ENCODE measurements at regions not wholly inside any gene's neighbourhood (a gene's known extent, or its start where the extent isn't known, plus 50 kb on each side); places are given as distances from the start of the nearest gene placed in this dataset.

GRCh38 chr21:35136106-35136505 lies 87.0 kb upstream of the RUNX1 start:
- Histone ChIP-seq H3K9ac (ENCODE audit: insufficient read depth, low read depth, low read length) (no peak overlapping the region), H3K4me2 (ENCODE audit: low read depth, low read length) (no peak overlapping the region), H4K20me1 (ENCODE audit: insufficient read depth, low read length) (no peaks in the 10 kb centered on the region), H3K4me3 (replicated peaks in 1 of 3; ENCODE audit: insufficient read depth in 1 of 3, low read depth in 2 of 3, low read length in 3 of 3) (no peak overlapping the region), H2AFZ (ENCODE audit: low read length) (no peak overlapping the region), H3K27ac (ENCODE audit: extremely low read length, insufficient read depth, low read length) (no peak overlapping the region), H3K36me3 (replicated peaks in 1 of 2; ENCODE audit: control insufficient read depth in 1 of 2, insufficient read depth in 2 of 2, low read length in 2 of 2) (no peaks in the 10 kb centered on the region), H3K27me3 (ENCODE audit: control insufficient read depth in 1 of 2, insufficient read depth in 2 of 2, low read length in 2 of 2) (no peaks in the 10 kb centered on the region; a peak in 1 of 5 replicates), H3K9me3 (ENCODE audit: low read length) (no peaks in the 10 kb centered on the region), H3K4me1 (ENCODE audit: insufficient read depth, low read length) (peaks cover 14% of the 10 kb centered on the region), H3K79me2 (ENCODE audit: insufficient read depth, low read length) (no peaks in the 10 kb centered on the region)
- in situ Hi-C loops (cut with HindIII; ENCODE audit: extremely low pct_ligation_motif_present, low pct_unique_long_range_greater_than_20kb) = no loop called here
- ATAC-seq = no peak
- TF ChIP-seq, protein P1, sequence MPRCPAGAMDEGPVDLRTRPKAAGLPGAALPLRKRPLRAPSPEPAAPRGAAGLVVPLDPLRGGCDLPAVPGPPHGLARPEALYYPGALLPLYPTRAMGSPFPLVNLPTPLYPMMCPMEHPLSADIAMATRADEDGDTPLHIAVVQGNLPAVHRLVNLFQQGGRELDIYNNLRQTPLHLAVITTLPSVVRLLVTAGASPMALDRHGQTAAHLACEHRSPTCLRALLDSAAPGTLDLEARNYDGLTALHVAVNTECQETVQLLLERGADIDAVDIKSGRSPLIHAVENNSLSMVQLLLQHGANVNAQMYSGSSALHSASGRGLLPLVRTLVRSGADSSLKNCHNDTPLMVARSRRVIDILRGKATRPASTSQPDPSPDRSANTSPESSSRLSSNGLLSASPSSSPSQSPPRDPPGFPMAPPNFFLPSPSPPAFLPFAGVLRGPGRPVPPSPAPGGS (CRISPR knock-in tag; IDR thresholded peaks at IDR 0.05) = no peak
- no peak for TF ChIP-seq RBM22 (optimal IDR thresholded peaks at IDR 0.05; ENCODE audit: low read length)
- no peak for TF ChIP-seq YY1 (IDR thresholded peaks at IDR 0.05; ENCODE audit: insufficient read depth, insufficient replicate concordance, low read depth, low read length)
- TF ChIP-seq KDM5B (CRISPR knock-in tag; IDR thresholded peaks at IDR 0.05; ENCODE audit: borderline replicate concordance) = no peak
- TF ChIP-seq ZNF484 (CRISPR knock-in tag; IDR thresholded peaks at IDR 0.05; ENCODE audit: borderline replicate concordance, low read depth) = no peak
- POLR2A ChIA-PET = no interaction called here
- no peak for DNase-seq (ENCODE audit: low spot score)
- BruUV-seq (replicated peaks) = no TSS peak
- CTCF ChIA-PET (ENCODE audit: low intra/inter-chr PET ratio, low total read pairs) = no interaction called here
- WGBS (ENCODE audit: low lambda C conversion rate) = 73% methylated on average over 3 of the region's 3 CpGs
- intact Hi-C loops (cut with micrococcal nuclease; ENCODE audit: unreplicated experiment) = no loop called here
- no peak for FAIRE-seq

GRCh38 chr21:35135481-35135880 lies 86.4 kb upstream of the RUNX1 start:
- in situ Hi-C loops (cut with HindIII; ENCODE audit: extremely low pct_ligation_motif_present, low pct_unique_long_range_greater_than_20kb) = no loop called here
- POLR2A ChIA-PET = no interaction called here
- H3K79me2 ChIP-seq (ENCODE audit: insufficient read depth, low read length) = no peaks in the 10 kb centered on the region
- TF ChIP-seq ZSCAN22 (CRISPR knock-in tag; IDR thresholded peaks at IDR 0.05) = no peak
- TF ChIP-seq ZFAT (CRISPR knock-in tag; conservative IDR thresholded peaks at IDR 0.05) = no peak
- TF ChIP-seq ZNF879 (CRISPR knock-in tag; IDR thresholded peaks at IDR 0.05) = no peak
- TF ChIP-seq ZNF605 (CRISPR knock-in tag; IDR thresholded peaks at IDR 0.05) = no peak
- no peak for TF ChIP-seq TCF7 (IDR thresholded peaks at IDR 0.05; ENCODE audit: low read depth)
- no peak for TF ChIP-seq PLRG1 (conservative IDR thresholded peaks at IDR 0.05)
- no peak for TF ChIP-seq NBN (conservative IDR thresholded peaks at IDR 0.05)
- TF ChIP-seq MIXL1 (CRISPR knock-in tag; IDR thresholded peaks at IDR 0.05) = no peak
- no peak for TF ChIP-seq TP53 (CRISPR knock-in tag; conservative IDR thresholded peaks at IDR 0.05)
- TF ChIP-seq ZNF253 (CRISPR knock-in tag; IDR thresholded peaks at IDR 0.05; ENCODE audit: borderline replicate concordance) = no peak
- TF ChIP-seq, protein P2, sequence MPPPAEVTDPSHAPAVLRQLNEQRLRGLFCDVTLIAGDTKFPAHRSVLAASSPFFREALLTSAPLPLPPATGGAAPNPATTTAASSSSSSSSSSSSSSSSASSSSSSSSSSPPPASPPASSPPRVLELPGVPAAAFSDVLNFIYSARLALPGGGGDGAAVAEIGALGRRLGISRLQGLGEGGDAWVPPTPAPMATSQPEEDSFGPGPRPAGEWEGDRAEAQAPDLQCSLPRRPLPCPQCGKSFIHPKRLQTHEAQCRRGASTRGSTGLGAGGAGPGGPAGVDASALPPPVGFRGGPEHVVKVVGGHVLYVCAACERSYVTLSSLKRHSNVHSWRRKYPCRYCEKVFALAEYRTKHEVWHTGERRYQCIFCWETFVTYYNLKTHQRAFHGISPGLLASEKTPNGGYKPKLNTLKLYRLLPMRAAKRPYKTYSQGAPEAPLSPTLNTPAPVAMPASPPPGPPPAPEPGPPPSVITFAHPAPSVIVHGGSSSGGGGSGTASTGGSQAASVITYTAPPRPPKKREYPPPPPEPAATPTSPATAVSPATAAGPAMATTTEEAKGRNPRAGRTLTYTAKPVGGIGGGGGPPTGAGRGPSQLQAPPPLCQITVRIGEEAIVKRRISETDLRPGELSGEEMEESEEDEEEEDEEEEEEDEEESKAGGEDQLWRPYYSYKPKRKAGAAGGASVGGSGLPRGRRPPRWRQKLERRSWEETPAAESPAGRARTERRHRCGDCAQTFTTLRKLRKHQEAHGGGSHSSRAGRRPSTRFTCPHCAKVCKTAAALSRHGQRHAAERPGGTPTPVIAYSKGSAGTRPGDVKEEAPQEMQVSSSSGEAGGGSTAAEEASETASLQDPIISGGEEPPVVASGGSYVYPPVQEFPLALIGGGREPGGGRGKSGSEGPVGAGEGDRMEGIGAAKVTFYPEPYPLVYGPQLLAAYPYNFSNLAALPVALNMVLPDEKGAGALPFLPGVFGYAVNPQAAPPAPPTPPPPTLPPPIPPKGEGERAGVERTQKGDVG (CRISPR knock-in tag; IDR thresholded peaks at IDR 0.05; ENCODE audit: borderline replicate concordance) = no peak

More at GRCh38 chr21:35135481-35135880, 86.4 kb upstream of the RUNX1 start:
- Histone ChIP-seq H4K20me1 (ENCODE audit: insufficient read depth, low read length) (no peaks in the 10 kb centered on the region), H2AFZ (ENCODE audit: low read length) (no peak overlapping the region), H3K9ac (ENCODE audit: insufficient read depth, low read depth, low read length) (no peak overlapping the region), H3K27me3 (ENCODE audit: control insufficient read depth in 1 of 2, insufficient read depth in 2 of 2, low read length in 2 of 2) (no peaks in the 10 kb centered on the region; a peak in 1 of 5 replicates), H3K36me3 (replicated peaks in 1 of 2; ENCODE audit: control insufficient read depth in 1 of 2, insufficient read depth in 2 of 2, low read length in 2 of 2) (no peaks in the 10 kb centered on the region), H3K9me3 (ENCODE audit: low read length) (no peaks in the 10 kb centered on the region), H3K4me1 (ENCODE audit: insufficient read depth, low read length) (peaks cover 14% of the 10 kb centered on the region), H3K27ac (ENCODE audit: extremely low read length, insufficient read depth, low read length) (no peak overlapping the region), H3K4me3 (replicated peaks in 1 of 3; ENCODE audit: insufficient read depth in 1 of 3, low read depth in 2 of 3, low read length in 3 of 3) (no peak overlapping the region), H3K4me2 (ENCODE audit: low read depth, low read length) (no peak overlapping the region)
- DNase-seq (ENCODE audit: low spot score) = no peak
- WGBS (ENCODE audit: low lambda C conversion rate) = 54% methylated on average over 7 of the region's 7 CpGs
- intact Hi-C loops (cut with micrococcal nuclease; ENCODE audit: unreplicated experiment) = no loop called here
- no TSS peak for BruUV-seq (replicated peaks)
- FAIRE-seq = no peak
- no peak for ATAC-seq
- CTCF ChIA-PET (ENCODE audit: low intra/inter-chr PET ratio, low total read pairs) = no interaction called here

Measured in HepG2 (cell line).